ENCODE measurements at regions not wholly inside any gene's neighbourhood (a gene's known extent, or its start where the extent isn't known, plus 50 kb on each side); places are given as distances from the start of the nearest gene placed in this dataset.

DNA sequence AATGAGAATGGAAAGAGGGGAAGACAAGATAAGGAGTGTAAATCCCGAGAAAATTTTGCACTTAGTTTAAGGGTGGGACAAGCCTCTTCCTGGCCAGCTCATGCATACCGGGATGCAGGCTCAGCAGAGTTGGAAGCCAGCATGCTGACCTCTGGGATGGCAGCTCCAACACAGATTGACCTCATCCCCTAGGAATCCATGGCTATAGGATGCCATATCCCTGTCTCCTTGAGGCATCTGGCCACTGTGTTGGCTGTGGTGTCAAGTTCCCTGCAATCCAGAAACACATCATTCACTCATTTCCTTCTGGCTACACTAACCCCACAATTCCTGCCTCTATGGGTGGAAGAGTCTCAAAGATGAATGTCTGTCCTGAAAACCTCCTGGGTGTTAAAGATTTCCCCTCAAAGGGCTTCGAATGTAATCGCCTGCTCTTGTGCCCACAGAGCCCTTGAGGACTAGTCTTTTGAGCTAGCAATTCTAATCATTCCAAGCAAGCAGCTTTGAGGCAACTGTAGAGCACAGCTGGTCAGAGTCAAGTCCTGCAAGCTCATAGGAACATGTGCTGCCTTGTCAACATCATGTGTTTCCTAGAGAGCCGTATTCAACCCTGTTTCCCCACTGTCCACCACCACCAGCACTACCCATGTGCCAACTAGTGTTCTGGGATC lies 141.4 kb downstream of the PMP22 start:
- DNase-seq (ENCODE audit: low spot score in 2 of 2) = no peak
- intact Hi-C loops (cut with DNase I; ENCODE audit: low total_unique reads) = no loop called here
- TF ChIP-seq, protein P1, sequence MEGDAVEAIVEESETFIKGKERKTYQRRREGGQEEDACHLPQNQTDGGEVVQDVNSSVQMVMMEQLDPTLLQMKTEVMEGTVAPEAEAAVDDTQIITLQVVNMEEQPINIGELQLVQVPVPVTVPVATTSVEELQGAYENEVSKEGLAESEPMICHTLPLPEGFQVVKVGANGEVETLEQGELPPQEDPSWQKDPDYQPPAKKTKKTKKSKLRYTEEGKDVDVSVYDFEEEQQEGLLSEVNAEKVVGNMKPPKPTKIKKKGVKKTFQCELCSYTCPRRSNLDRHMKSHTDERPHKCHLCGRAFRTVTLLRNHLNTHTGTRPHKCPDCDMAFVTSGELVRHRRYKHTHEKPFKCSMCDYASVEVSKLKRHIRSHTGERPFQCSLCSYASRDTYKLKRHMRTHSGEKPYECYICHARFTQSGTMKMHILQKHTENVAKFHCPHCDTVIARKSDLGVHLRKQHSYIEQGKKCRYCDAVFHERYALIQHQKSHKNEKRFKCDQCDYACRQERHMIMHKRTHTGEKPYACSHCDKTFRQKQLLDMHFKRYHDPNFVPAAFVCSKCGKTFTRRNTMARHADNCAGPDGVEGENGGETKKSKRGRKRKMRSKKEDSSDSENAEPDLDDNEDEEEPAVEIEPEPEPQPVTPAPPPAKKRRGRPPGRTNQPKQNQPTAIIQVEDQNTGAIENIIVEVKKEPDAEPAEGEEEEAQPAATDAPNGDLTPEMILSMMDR (IDR thresholded peaks at IDR 0.05) = no peak
- no peak for TF ChIP-seq POLR2A (IDR thresholded peaks at IDR 0.05)
- H3K4me3 ChIP-seq (ENCODE audit: low read depth, poor library complexity, severe bottlenecking) = no peak overlapping the region
- 59 to 62% methylated on average over 5 of the region's 5 CpGs for WGBS, 2 donors

DNA sequence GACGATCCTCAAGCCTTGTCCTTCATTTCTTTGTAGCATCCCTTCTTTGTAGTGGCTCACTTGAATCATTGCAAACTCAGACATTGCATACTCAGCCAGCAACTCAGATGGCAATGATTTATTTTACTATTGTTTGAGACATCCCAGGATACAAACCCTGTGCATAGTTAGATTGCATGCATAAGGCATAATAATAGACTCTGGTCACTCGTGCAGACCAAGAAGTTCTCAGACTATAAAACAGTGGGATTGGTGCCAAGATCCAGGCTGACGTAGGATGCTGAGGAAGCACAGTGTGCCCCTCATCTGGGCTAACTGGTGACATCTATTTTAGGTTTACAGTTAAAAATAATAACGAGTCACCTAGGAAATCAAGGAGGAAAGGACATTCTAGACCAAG lies 142.3 kb downstream of the PMP22 start:
- DNase-seq (ENCODE audit: low spot score in 2 of 2) = no peak
- no peak for TF ChIP-seq POLR2A (IDR thresholded peaks at IDR 0.05)
- TF ChIP-seq, protein P1 (IDR thresholded peaks at IDR 0.05) = no peak
- 68 to 70% methylated on average over 4 of the region's 4 CpGs for WGBS, 2 donors
- intact Hi-C loops (cut with DNase I; ENCODE audit: low total_unique reads) = no loop called here
- no peak overlapping the region for H3K4me3 ChIP-seq (ENCODE audit: low read depth, poor library complexity, severe bottlenecking)

GRCh38 chr17:15121426-15121825 lies 143.7 kb downstream of the PMP22 start:
- 62 to 72% methylated on average over 2 of the region's 2 CpGs for WGBS, 2 donors
- no peak for DNase-seq (ENCODE audit: low spot score in 2 of 2)
- intact Hi-C loops (cut with DNase I; ENCODE audit: low total_unique reads) = no loop called here
- no peak overlapping the region for H3K4me3 ChIP-seq (ENCODE audit: low read depth, poor library complexity, severe bottlenecking)
- TF ChIP-seq, protein P1 (IDR thresholded peaks at IDR 0.05) = no peak
- no peak for TF ChIP-seq POLR2A (IDR thresholded peaks at IDR 0.05)

GRCh38 chr17:15119968-15120367 lies 145.2 kb downstream of the PMP22 start:
- TF ChIP-seq POLR2A (IDR thresholded peaks at IDR 0.05) = no peak
- TF ChIP-seq, protein P1 (IDR thresholded peaks at IDR 0.05) = no peak
- 76 to 80% methylated on average over 3 of the region's 3 CpGs for WGBS, 2 donors
- DNase-seq (ENCODE audit: low spot score in 2 of 2) = no peak
- H3K4me3 ChIP-seq (ENCODE audit: low read depth, poor library complexity, severe bottlenecking) = no peak overlapping the region
- intact Hi-C loops (cut with DNase I; ENCODE audit: low total_unique reads) = no loop called here

- no peak for DNase-seq (ENCODE audit: low spot score in 2 of 2)
- no peak overlapping the region for H3K4me3 ChIP-seq (ENCODE audit: low read depth, poor library complexity, severe bottlenecking)
- intact Hi-C loops (cut with DNase I; ENCODE audit: low total_unique reads) = no loop called here
- WGBS, 2 donors = 63 to 64% methylated on average over 2 of the region's 2 CpGs
- TF ChIP-seq, protein P1 (IDR thresholded peaks at IDR 0.05) = no peak
- no peak for TF ChIP-seq POLR2A (IDR thresholded peaks at IDR 0.05)
Measured at GRCh38 chr17:15117239-15117638, 147.9 kb downstream of the PMP22 start.
